ENCODE measurements at regions not wholly inside any gene's neighbourhood (a gene's known extent, or its start where the extent isn't known, plus 50 kb on each side); places are given as distances from the start of the nearest gene placed in this dataset.

GRCh38 chr7:108997480-108997879 is 427.8 kb downstream of the DNAJB9 start:
- DNase-seq: no peak

DNA sequence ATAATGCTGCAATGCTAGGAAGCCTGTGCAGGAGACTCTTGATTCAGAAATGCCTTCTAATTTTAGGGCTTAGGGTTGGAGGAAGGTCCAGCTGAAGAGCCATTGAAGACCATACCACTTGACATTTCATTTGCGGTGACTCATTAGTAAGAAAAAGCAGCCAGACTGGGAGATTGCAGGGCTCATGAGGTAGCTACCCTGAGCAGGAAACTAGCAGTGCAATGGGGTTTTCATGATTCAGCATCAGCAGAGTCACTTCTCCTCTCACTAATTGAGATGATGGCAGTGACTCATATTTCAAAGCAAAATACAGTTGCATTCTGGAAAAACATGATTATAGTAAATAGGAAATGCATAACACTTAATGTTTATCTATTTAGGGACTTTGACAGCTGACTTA is 434.1 kb downstream of the DNAJB9 start:
- no peak for DNase-seq

GRCh38 chr7:109009636-109010035 is 440.0 kb downstream of the DNAJB9 start:
- DNase-seq: no peak

DNA sequence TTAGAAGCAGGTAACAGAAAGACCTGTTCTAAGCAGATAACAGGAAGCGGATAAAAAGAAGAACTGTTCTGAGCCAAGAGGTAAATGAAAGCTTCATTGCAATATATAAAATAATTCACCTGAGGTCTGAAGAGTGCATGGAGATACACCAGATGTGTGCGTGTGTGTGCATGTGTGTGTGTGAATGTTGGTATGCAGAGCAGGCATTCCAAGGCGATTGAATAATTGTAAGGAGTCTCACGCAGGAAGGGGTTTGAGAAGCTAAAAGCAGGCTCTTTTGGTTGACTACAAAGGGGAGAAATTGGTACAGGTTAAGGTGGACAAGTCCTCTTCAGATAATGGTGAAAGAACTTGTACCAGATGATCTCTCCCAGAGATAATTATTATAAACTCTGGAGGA is 450.6 kb downstream of the DNAJB9 start:
- no peak for DNase-seq

- no peak for DNase-seq
Observed at GRCh38 chr7:109021390-109021789, 451.7 kb downstream of the DNAJB9 start.

DNA sequence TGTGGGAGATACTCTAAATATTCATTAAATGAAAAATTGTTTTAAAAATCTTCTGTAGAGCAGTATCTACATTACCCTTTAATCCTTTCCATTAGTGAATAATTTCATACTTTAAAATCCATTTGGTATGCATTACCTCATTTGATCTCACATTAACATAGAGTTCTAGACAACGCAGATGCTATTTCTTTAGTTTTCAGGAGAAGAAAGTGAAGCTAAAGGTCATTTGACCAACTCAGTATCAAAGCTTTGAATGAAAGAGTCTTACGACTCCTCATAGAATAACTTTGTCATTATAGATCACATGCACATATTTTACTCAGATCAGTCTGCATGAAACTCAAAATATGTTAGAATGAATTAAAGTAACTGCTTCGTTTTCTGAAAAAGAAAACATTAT is 460.2 kb downstream of the DNAJB9 start:
- no peak for DNase-seq

DNA sequence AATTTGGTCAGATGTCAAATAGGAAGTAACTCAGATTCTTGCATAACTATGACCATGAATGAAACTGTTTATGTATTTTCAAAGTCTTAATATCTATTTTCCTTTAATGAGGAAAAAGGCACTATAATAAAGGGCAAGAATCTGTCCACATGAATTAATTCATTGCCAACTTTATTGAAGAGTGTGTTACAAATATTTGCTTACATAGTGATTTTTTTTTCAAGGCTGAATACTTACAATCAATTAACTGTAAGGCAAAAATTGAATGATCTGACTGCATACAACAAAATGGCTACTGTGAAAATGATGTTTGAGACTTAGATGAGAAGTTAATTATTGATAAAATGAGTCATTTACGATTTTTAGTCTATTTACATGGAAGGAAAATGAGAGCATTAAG is 475.0 kb downstream of the DNAJB9 start:
- DNase-seq: no peak

DNA sequence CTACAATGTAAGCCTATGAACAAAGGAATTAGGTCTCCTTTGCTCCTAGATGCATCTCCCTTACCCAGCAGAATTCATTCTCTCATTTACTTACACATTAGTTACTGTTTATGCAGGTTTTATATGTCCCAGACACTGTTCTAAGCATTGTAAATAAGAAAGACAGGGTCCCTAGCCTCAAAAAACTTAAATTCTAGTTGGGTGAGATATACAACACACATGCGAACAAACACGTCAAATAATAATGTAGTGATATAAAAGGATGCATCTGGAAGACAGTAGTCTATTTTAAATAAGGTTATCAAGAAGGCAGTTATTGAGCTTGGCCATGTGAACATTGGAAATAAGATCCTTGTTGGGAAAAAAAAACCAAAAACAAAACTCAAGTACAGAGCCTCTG is 479.7 kb downstream of the DNAJB9 start:
- DNase-seq: no peak

DNA sequence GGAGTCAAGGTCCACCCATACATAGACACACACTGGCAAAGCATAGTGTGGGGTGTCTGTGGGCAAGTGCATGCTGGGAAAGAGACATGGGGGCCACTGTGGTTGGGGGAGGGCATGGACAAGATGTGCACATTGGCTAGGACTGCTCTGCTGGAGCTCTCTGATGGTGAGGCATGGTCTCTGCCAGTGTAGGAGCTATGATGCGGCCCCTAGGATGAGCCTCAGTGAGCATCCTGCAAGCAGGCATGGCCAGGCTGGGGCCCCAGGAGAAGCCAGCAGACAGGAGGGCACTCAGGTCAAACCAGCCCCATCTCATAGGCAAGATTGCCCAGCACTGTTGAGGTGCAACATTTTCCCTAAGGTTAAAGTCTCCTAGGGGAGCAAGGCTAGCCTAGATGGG is 489.4 kb downstream of the DNAJB9 start:
- no peak for DNase-seq

DNA sequence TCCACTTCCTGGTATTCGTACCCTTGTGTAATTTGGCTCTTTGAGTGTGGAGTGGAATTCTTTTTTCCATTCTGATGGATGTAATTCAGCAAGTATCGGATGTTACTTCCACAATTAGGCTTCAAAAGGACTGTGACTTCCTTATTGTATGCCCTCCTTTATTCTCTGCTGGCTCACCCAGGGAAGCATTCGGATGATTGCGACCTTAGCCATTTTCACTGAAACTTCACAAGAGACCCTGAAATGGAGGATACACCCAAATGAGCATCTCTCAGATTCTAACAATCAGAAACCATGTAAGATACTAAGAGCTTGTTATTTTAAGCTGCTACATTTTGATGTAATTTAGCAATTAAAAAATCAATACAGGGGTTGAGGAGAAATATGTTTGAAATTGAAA is 493.1 kb downstream of the DNAJB9 start:
- no peak for DNase-seq

DNA sequence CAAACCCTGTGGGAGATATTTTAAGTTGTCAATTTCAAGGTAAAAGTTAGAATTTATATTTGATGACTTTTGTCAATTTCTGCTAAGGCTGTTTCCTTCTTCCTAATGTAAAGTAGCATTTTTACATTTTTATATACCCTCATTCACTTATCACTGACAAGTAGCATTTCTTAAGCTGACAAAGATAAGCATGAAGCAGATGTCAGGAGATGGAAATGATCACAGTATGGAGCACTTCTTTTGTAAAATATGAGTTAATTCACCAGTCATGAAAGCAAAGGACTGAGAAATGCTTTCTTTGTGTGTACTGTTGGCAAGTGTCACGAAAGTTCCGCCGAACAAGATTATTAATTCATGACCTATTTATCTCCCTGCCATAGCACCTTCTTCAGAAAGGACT is 503.9 kb downstream of the DNAJB9 start:
- no peak for DNase-seq

GRCh38 chr7:109076396-109076972 is 506.8 kb downstream of the DNAJB9 start:
- no peak for DNase-seq

DNA sequence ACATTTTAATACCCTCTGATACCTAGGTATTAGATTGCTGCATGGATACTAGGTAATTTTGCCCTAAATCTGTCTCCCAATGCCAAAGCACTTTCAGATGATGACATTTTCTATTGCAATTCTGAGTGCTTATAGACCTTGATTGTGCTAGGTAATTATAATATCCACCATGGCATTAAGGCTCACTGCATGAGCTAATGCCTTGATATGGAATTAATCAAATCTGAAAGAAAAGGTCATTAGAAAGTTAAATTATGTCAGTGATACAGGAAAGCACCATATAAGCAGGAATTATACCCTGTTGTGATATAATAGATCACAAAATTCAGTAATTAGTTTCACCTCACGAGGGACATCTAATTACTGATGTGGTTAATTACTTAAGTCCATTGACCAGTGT is 521.4 kb downstream of the DNAJB9 start:
- DNase-seq: no peak

- DNase-seq: no peak
Observed at GRCh38 chr7:109092268-109092667, 522.6 kb downstream of the DNAJB9 start.

DNA sequence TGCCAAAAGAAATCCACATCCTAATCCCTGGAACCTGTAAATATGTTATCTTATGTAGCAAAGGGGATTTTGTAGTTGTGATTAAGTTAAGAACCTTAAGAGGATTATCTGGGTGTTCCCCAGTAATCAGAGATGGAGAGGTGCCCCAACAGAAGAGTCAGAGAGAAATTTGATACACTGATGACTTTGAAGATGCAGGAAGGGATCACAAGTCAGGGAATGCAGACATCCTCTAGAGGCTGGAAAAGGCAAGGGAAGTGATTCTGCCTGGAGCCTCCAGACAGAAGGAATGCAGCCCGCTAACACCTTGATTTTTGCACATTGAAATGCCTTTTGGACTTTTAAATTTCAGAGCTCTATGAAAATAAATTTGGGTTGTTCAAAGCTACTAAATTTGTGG is 531.7 kb downstream of the DNAJB9 start:
- no peak for DNase-seq

DNA sequence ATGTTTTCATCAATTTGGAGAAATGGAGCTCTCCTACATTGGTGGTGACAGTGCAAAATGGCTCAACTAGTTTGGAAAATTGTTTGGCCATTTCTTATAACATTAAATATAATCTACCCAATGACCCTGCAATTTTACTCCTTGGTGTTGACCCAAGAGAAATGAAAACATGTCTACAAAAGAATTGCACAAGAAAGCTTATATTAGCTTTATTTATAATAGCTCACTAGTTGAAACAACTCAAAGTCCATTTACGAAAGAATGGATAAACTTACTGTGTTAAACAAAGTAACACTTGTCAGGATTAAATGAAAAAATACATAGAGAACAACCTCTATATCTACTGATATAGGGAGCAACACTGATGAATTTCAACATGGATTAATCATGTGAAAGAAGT is 539.9 kb downstream of the DNAJB9 start:
- no peak for DNase-seq

- no peak for DNase-seq
Observed at GRCh38 chr7:109111086-109111485, 541.4 kb downstream of the DNAJB9 start.

- no peak for DNase-seq
Observed at GRCh38 chr7:109121599-109122300, 552.1 kb downstream of the DNAJB9 start.

- DNase-seq: no peak
Observed at GRCh38 chr7:109125001-109125400, 555.3 kb downstream of the DNAJB9 start.

- DNase-seq: no peak
Observed at GRCh38 chr7:109126404-109127050, 556.9 kb downstream of the DNAJB9 start.

GRCh38 chr7:109127145-109127544 is 557.5 kb downstream of the DNAJB9 start:
- DNase-seq: no peak

- no peak for DNase-seq
Observed at GRCh38 chr7:109131141-109131540, 561.5 kb downstream of the DNAJB9 start.

DNA sequence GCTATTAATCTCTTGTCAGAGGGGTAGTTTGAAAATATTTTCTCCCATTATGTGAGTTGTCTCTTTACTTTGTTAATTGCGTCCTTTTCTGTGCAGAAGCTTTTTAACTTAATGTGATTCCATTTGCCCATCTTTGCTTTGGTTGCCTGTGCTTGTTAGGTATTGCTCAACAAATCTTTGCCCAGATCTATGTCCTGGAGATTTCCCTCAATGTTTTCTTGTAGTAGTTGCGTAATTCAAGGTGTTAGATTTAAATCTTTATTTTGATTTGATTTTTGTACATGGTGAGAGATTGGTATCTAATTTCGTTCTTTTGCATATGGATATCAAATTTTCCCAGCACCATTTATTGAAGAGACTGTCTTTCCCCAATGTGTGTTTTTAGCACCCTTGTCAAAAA is 567.2 kb downstream of the DNAJB9 start:
- no peak for DNase-seq

- no peak for DNase-seq
Observed at GRCh38 chr7:109154748-109155147, 585.1 kb downstream of the DNAJB9 start.

DNA sequence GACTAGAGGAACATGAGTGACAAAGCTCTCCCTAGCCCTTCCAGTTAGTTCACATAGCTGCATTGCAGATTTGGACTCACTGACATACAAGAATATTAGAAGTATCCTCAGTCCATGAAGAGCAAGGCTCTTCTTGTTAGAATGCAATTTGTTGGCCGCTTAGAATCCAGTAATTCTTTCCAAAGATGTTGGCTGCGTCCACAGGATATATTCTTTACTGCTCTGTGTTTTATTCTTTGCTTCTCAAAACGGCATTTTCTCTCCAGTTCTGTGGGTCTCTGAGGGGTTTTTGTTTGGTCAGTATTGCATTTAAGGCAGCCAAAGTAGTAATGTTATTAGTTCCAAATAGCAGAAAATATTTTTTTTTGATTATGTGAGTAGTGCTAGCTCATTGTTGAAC is 588.6 kb downstream of the DNAJB9 start:
- no peak for DNase-seq

All from SHP77 treated with DMSO at 0.1 percent for 48 hours (cell line).